ENCODE measurements at regions not wholly inside any gene's neighbourhood (a gene's known extent, or its start where the extent isn't known, plus 50 kb on each side); places are given as distances from the start of the nearest gene placed in this dataset.

DNA sequence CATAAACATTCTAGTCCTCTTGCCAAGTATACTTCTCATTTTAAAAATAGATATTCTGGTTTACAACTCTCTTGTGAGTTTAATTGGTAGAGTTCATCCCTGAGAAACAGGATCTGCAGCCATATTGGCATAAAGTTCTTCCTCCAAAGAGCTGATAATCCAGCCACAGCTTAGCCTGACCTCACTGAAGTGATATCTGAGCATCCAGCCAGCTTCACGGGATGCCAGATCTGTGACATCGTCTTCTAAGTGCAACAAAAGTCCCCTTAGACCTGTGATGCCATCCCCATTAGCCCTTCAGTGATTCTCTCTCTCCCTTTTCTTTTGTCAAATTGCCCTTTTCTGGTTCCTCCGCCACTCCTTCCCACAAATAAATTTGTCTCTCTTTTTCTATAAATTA, 180.6 kb upstream of the STXBP5 start:
- H3K4me3 ChIP-seq (ENCODE audit: control insufficient read depth in 1 of 7, extremely low read depth in 1 of 7, insufficient read depth in 4 of 7, low read depth in 2 of 7, low read length in 6 of 7) = no peak overlapping the region
- ChIA-PET CTCF (interaction anchor here (1.3 kb wide), 1 partner anchor 10 kb away, joined by 3 read pairs; no protein-coding TSS in a partner anchor), POLR2A (no interaction called here)
- H3K4me1 ChIP-seq (ENCODE audit: control extremely low read depth in 1 of 4, control insufficient read depth in 4 of 4, insufficient read depth in 4 of 4, low read length in 3 of 4) = no peaks in the 10 kb centered on the region
- no peak for DNase-seq
- H3K36me3 ChIP-seq (ENCODE audit: control insufficient read depth in 4 of 4, insufficient read depth in 4 of 4, low read length in 3 of 4) = no peaks in the 10 kb centered on the region
- 94% methylated on average over 2 of the region's 3 CpGs for WGBS (ENCODE audit: insufficient coverage)
- no peak overlapping the region for H3K27ac ChIP-seq (ENCODE audit: insufficient read depth in 1 of 2, low read depth in 1 of 2, low read length in 2 of 2, poor library complexity in 1 of 2, severe bottlenecking in 2 of 2)
- peaks cover 0 to 1% (median 0%) of the 10 kb centered on the region in 5 experiments for H3K9me3 ChIP-seq (ENCODE audit: control extremely low read depth in 1 of 5, control insufficient read depth in 4 of 5, insufficient read depth in 2 of 5, low read depth in 1 of 5, low read length in 4 of 5)
- no peaks in the 10 kb centered on the region for H3K27me3 ChIP-seq (replicated peaks in 2 of 5; ENCODE audit: control insufficient read depth in 4 of 5, insufficient read depth in 5 of 5, low read length in 4 of 5)

DNA sequence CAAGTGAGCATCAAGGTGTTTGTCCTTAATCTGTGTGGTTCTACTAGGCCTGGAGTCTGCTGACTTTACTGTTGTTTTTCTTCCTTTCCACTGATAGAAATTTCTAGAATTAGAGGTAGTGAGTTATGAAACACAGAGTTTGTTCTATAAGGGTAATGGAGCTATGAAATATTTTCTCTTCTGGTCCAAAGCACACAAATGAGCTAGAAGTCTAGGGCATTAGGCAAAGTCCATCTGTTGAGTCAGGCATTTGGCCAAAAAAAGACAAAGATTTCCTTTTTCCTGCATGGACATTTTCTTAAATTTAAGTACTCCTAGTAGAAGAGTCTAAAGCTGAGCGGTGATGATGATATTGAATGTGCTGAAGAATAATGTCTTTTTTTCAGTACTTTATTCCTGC, 174.3 kb upstream of the STXBP5 start:
- ChIA-PET POLR2A (no interaction called here), CTCF (interaction anchor here (1.0 kb wide), 1 partner anchor 96 kb away, joined by 3 read pairs; no protein-coding TSS in a partner anchor)
- H3K4me3 ChIP-seq (ENCODE audit: control insufficient read depth in 1 of 7, extremely low read depth in 1 of 7, insufficient read depth in 4 of 7, low read depth in 2 of 7, low read length in 6 of 7) = no peak overlapping the region
- no peak for DNase-seq
- H3K9me3 ChIP-seq (ENCODE audit: control extremely low read depth in 1 of 5, control insufficient read depth in 4 of 5, insufficient read depth in 2 of 5, low read depth in 1 of 5, low read length in 4 of 5) = peaks cover 0 to 1% (median 0%) of the 10 kb centered on the region in 5 experiments
- no peaks in the 10 kb centered on the region for H3K4me1 ChIP-seq (ENCODE audit: control extremely low read depth in 1 of 4, control insufficient read depth in 4 of 4, insufficient read depth in 4 of 4, low read length in 3 of 4)
- H3K27me3 ChIP-seq (replicated peaks in 2 of 5; ENCODE audit: control insufficient read depth in 4 of 5, insufficient read depth in 5 of 5, low read length in 4 of 5) = no peaks in the 10 kb centered on the region
- H3K36me3 ChIP-seq (ENCODE audit: control insufficient read depth in 4 of 4, insufficient read depth in 4 of 4, low read length in 3 of 4) = no peaks in the 10 kb centered on the region
- no peak overlapping the region for H3K27ac ChIP-seq (ENCODE audit: insufficient read depth in 1 of 2, low read depth in 1 of 2, low read length in 2 of 2, poor library complexity in 1 of 2, severe bottlenecking in 2 of 2)
- no CpG with 5 or more reads among the region's 1 CpG for WGBS (ENCODE audit: insufficient coverage)

GRCh38 chr6:147033267-147033666, 170.9 kb upstream of the STXBP5 start:
- no peaks in the 10 kb centered on the region for H3K36me3 ChIP-seq (ENCODE audit: control insufficient read depth in 4 of 4, insufficient read depth in 4 of 4, low read length in 3 of 4)
- POLR2A ChIA-PET = no interaction called here

DNA sequence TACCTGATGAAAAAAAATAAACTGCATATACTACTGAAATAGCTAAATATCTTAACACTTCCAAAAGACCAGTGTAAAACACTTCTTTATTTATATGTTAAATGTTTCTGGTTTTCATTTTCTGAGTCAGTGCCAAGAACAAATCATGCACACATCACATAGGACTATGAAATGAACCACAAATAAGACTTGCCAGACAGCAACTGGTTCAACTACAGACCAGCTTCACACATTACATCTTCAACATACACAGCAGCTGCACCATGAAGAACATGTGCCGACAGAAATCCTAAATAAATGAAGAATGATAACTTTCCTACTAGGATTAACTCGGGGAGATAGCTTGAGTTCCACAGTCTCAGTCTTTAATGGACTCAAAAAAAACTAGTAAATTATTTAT, 168.3 kb upstream of the STXBP5 start:
- Histone ChIP-seq H3K27me3 (replicated peaks in 2 of 5; ENCODE audit: control insufficient read depth in 4 of 5, insufficient read depth in 5 of 5, low read length in 4 of 5) (no peaks in the 10 kb centered on the region), H3K27ac (ENCODE audit: insufficient read depth in 1 of 2, low read depth in 1 of 2, low read length in 2 of 2, poor library complexity in 1 of 2, severe bottlenecking in 2 of 2) (no peak overlapping the region), H3K36me3 (ENCODE audit: control insufficient read depth in 4 of 4, insufficient read depth in 4 of 4, low read length in 3 of 4) (no peaks in the 10 kb centered on the region), H3K4me3 (ENCODE audit: control insufficient read depth in 1 of 7, extremely low read depth in 1 of 7, insufficient read depth in 4 of 7, low read depth in 2 of 7, low read length in 6 of 7) (no peak overlapping the region), H3K9me3 (ENCODE audit: control extremely low read depth in 1 of 5, control insufficient read depth in 4 of 5, insufficient read depth in 2 of 5, low read depth in 1 of 5, low read length in 4 of 5) (no peaks in the 10 kb centered on the region), H3K4me1 (ENCODE audit: control extremely low read depth in 1 of 4, control insufficient read depth in 4 of 4, insufficient read depth in 4 of 4, low read length in 3 of 4) (no peaks in the 10 kb centered on the region)
- ChIA-PET POLR2A (no interaction called here), CTCF (no interaction called here)
- WGBS (ENCODE audit: insufficient coverage) = no CpG with 5 or more reads among the region's 2 CpGs
- DNase-seq = no peak

More at GRCh38 chr6:147033267-147033666, 170.9 kb upstream of the STXBP5 start:
- Histone ChIP-seq H3K27me3 (replicated peaks in 2 of 5; ENCODE audit: control insufficient read depth in 4 of 5, insufficient read depth in 5 of 5, low read length in 4 of 5) (no peaks in the 10 kb centered on the region), H3K4me3 (ENCODE audit: control insufficient read depth in 1 of 7, extremely low read depth in 1 of 7, insufficient read depth in 4 of 7, low read depth in 2 of 7, low read length in 6 of 7) (no peak overlapping the region), H3K27ac (ENCODE audit: insufficient read depth in 1 of 2, low read depth in 1 of 2, low read length in 2 of 2, poor library complexity in 1 of 2, severe bottlenecking in 2 of 2) (no peak overlapping the region), H3K9me3 (ENCODE audit: control extremely low read depth in 1 of 5, control insufficient read depth in 4 of 5, insufficient read depth in 2 of 5, low read depth in 1 of 5, low read length in 4 of 5) (no peaks in the 10 kb centered on the region), H3K4me1 (ENCODE audit: control extremely low read depth in 1 of 4, control insufficient read depth in 4 of 4, insufficient read depth in 4 of 4, low read length in 3 of 4) (no peaks in the 10 kb centered on the region)
- CTCF ChIA-PET = interaction anchor here (1.2 kb wide), 1 partner anchor 9 kb away, joined by 3 read pairs; no protein-coding TSS in a partner anchor
- WGBS (ENCODE audit: insufficient coverage) = no CpG with 5 or more reads among the region's 2 CpGs
- no peak for DNase-seq

GRCh38 chr6:147037881-147038280, 166.3 kb upstream of the STXBP5 start:
- ChIA-PET CTCF (interaction anchor here (1.0 to 1.1 kb wide), 2 partner anchors 10 to 12 kb away, joined by 3 read pairs; no protein-coding TSS in a partner anchor), POLR2A (interaction anchor here (0.6 kb wide), 1 partner anchor 86 kb away, joined by 3 read pairs; no protein-coding TSS in a partner anchor)
- Histone ChIP-seq H3K36me3 (ENCODE audit: control insufficient read depth in 4 of 4, insufficient read depth in 4 of 4, low read length in 3 of 4) (no peaks in the 10 kb centered on the region), H3K4me1 (ENCODE audit: control extremely low read depth in 1 of 4, control insufficient read depth in 4 of 4, insufficient read depth in 4 of 4, low read length in 3 of 4) (no peaks in the 10 kb centered on the region), H3K9me3 (ENCODE audit: control extremely low read depth in 1 of 5, control insufficient read depth in 4 of 5, insufficient read depth in 2 of 5, low read depth in 1 of 5, low read length in 4 of 5) (peaks cover 0 to 2% (median 0%) of the 10 kb centered on the region in 5 experiments), H3K4me3 (ENCODE audit: control insufficient read depth in 1 of 7, extremely low read depth in 1 of 7, insufficient read depth in 4 of 7, low read depth in 2 of 7, low read length in 6 of 7) (no peak overlapping the region), H3K27me3 (replicated peaks in 2 of 5; ENCODE audit: control insufficient read depth in 4 of 5, insufficient read depth in 5 of 5, low read length in 4 of 5) (no peaks in the 10 kb centered on the region), H3K27ac (ENCODE audit: insufficient read depth in 1 of 2, low read depth in 1 of 2, low read length in 2 of 2, poor library complexity in 1 of 2, severe bottlenecking in 2 of 2) (no peak overlapping the region)
- 96% methylated on average over 2 of the region's 2 CpGs for WGBS (ENCODE audit: insufficient coverage)
- DNase-seq = no peak

DNA sequence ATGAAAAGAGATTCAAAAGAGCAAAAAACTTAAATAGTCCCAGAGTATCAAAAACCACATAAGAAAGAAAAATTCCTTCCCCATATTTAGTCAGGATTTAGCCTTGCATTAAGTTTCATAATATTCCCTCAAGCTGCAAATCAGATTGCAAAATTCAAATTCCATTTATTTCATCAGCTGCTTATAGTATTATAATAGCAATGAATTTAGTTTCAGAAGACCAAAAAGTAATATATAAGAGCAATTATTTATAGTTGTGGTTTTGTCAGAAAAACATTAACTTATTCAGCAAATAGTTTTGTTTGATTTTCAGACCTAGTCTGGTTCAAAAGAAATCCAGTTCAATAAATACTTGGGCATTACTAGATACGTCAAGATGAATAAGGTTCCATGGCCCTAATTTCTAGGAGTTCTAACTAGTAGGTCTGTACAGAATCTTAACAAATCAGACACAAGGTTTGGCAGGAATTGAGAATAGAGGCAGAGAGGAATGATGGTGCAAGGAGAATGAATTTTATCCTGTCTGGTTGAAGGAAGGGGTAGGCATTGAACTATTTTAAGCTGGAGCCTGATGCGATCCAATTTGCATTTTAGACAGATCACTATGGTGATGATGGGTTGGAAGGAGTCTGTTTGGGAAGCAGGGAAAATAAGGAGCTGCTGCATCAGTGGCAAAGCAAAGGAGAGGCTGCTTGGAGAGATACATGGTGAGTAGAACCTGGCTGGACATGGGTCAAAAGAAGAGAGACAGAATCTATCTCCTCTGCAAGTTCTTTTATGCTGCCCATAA, 163.9 kb upstream of the STXBP5 start:
- 100% methylated on average over 2 of the region's 2 CpGs for WGBS (ENCODE audit: insufficient coverage)
- CTCF ChIA-PET = interaction anchor here (1.4 kb wide), 1 partner anchor 36 kb away, joined by 3 read pairs; no protein-coding TSS in a partner anchor
- no peak overlapping the region for H3K27ac ChIP-seq (ENCODE audit: insufficient read depth in 1 of 2, low read depth in 1 of 2, low read length in 2 of 2, poor library complexity in 1 of 2, severe bottlenecking in 2 of 2)

DNA sequence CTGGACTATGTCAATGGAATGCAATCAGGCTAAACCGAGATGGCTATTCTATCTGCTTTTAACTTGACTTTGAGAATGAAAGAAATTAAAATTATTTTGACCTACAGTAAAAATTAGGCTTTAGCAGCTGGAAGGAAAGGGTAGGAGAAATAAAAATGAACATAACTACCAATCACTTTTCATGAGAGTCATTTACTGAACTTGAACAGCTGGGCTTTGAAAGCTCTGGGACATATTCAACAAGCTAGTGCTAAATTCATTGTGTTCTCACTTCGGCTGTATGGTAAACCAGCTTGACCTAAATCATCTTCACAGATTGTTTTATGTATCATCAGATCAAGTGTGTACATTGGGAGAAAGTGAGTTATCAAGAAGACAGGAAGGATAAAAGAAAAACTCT, 161.5 kb upstream of the STXBP5 start:
- Histone ChIP-seq H3K4me1 (ENCODE audit: control extremely low read depth in 1 of 4, control insufficient read depth in 4 of 4, insufficient read depth in 4 of 4, low read length in 3 of 4) (peaks cover 0 to 7% (median under 1%) of the 10 kb centered on the region in 4 experiments), H3K4me3 (ENCODE audit: control insufficient read depth in 1 of 7, extremely low read depth in 1 of 7, insufficient read depth in 4 of 7, low read depth in 2 of 7, low read length in 6 of 7) (no peak overlapping the region), H3K9me3 (ENCODE audit: control extremely low read depth in 1 of 5, control insufficient read depth in 4 of 5, insufficient read depth in 2 of 5, low read depth in 1 of 5, low read length in 4 of 5) (peaks cover 0 to 14% (median 5%) of the 10 kb centered on the region in 5 experiments), H3K27ac (ENCODE audit: insufficient read depth in 1 of 2, low read depth in 1 of 2, low read length in 2 of 2, poor library complexity in 1 of 2, severe bottlenecking in 2 of 2) (no peak overlapping the region), H3K36me3 (ENCODE audit: control insufficient read depth in 4 of 4, insufficient read depth in 4 of 4, low read length in 3 of 4) (no peaks in the 10 kb centered on the region), H3K27me3 (replicated peaks in 2 of 5; ENCODE audit: control insufficient read depth in 4 of 5, insufficient read depth in 5 of 5, low read length in 4 of 5) (no peaks in the 10 kb centered on the region)
- ChIA-PET CTCF (interaction anchor here (0.8 kb wide), 1 partner anchor 16 kb away, joined by 3 read pairs; no protein-coding TSS in a partner anchor), POLR2A (no interaction called here)
- no peak for DNase-seq
- WGBS (ENCODE audit: insufficient coverage) = no CpG with 5 or more reads among the region's 2 CpGs

More for the DNA sequence above, 163.9 kb upstream of the STXBP5 start:
- no peaks in the 10 kb centered on the region for H3K36me3 ChIP-seq (ENCODE audit: control insufficient read depth in 4 of 4, insufficient read depth in 4 of 4, low read length in 3 of 4)
- no peaks in the 10 kb centered on the region for H3K4me1 ChIP-seq (ENCODE audit: control extremely low read depth in 1 of 4, control insufficient read depth in 4 of 4, insufficient read depth in 4 of 4, low read length in 3 of 4)
- no peak overlapping the region for H3K4me3 ChIP-seq (ENCODE audit: control insufficient read depth in 1 of 7, extremely low read depth in 1 of 7, insufficient read depth in 4 of 7, low read depth in 2 of 7, low read length in 6 of 7)
- no peak for DNase-seq
- POLR2A ChIA-PET = no interaction called here
- peaks cover 0 to 14% (median 5%) of the 10 kb centered on the region in 5 experiments for H3K9me3 ChIP-seq (ENCODE audit: control extremely low read depth in 1 of 5, control insufficient read depth in 4 of 5, insufficient read depth in 2 of 5, low read depth in 1 of 5, low read length in 4 of 5)
- no peaks in the 10 kb centered on the region for H3K27me3 ChIP-seq (replicated peaks in 2 of 5; ENCODE audit: control insufficient read depth in 4 of 5, insufficient read depth in 5 of 5, low read length in 4 of 5)

All from common myeloid progenitor, CD34-positive (primary cell).